GM18861 (cell line): ENCODE measurements at regions not wholly inside any gene's neighbourhood (a gene's known extent, or its start where the extent isn't known, plus 50 kb on each side); places are given as distances from the start of the nearest gene placed in this dataset.

Experiments used
- ATAC-seq: cut with Tn5 transposase; IDR thresholded peaks from one replicate; pipeline ENCODE4 v1.9.1; 2021; ENCODE audit not compliant: unreplicated experiment

- ATAC-seq: no peak
Observed at GRCh38 chr12:107462428-107463332, 222.9 kb upstream of the PWP1 start.

GRCh38 chr12:107464644-107465043 lies 221.0 kb upstream of the PWP1 start:
- ATAC-seq: no peak

DNA sequence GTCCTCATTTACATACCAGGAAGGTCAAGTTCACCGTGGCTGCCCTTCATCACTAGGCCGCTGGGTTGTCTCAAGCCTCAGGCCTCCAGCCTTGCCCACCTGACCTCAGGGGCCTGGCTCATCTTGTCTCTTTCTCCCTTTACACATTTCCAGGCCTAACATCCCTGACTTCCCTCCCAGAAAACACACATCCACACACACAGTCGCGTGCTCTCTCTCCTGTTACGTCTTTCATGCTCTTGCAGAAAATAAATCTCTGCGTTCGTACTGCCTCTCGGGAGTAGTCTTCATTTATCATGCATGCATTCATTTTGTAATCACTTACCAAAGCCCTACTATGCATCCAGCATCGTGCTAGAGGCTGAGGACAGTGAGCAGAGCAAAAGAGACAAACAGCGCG lies 220.0 kb upstream of the PWP1 start:
- no peak for ATAC-seq

DNA sequence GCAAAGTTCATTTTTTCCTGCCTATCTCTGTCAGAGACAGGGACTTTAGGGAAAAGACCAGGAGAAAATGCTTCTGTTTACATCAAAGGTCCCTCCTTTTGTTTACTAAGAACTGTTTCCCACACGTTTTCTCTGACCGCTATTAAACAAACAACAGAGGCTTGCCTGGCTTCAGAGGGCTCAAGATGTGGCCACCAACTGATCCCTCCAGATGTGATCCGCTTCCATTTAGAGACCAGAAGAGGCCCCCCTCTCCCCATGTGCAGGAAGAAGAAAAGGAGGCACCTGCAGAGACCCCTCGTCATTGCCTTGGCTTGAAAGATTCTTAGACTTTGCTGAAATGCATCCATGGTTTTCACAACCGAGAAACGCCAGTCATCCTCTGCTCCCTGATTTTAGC lies 217.9 kb upstream of the PWP1 start:
- ATAC-seq: no peak

- ATAC-seq: no peak
Observed at GRCh38 chr12:107468182-107468581, 217.4 kb upstream of the PWP1 start.

GRCh38 chr12:107469011-107469410 lies 216.6 kb upstream of the PWP1 start:
- ATAC-seq: no peak

GRCh38 chr12:107470645-107471044 lies 215.0 kb upstream of the PWP1 start:
- no peak for ATAC-seq

- ATAC-seq: no peak
Observed at GRCh38 chr12:107472308-107472707, 213.3 kb upstream of the PWP1 start.

GRCh38 chr12:107474099-107474498 lies 211.5 kb upstream of the PWP1 start:
- no peak for ATAC-seq

DNA sequence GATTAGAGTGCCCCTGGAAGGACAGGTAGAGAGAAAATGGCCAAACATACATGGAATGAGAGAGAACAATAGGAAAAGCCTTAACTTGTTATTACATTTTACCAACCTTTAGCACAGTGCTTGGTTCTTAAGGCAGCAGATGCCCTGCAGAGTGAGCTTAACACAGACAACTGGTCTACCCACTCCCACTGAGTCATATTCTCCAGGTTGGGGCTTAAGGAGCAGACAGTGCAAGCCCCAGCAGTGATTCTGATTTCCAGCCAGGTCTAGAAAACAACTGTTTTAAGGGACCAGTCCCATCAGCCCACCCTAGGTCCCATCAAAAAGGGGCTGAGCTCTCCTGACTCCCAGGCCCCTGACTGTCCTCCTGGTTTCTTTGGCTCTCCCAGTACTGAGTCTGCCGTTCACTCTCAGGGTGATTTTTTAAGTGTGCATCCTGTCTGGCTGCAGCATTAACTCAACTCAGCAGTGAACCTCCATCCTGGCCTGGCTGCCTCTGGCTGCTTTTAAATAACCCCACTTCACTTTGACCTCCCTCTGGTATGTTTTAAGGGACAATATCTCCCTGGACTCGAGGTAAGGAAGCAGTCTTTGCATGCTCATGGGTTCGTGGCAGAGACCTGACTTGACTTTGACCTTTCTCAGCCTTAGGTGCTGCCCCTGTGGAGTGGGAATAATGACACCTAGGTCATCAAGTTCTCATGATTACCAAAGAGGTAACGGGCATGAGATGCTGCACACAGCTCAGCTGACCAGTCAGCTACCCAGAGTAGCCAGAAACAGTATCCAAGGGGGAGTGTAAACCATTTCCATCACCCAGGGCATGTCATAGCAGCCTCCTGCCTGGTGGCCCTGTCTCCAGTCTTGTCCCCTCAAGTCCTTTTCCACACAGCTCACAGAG lies 210.7 kb upstream of the PWP1 start:
- no peak for ATAC-seq

GRCh38 chr12:107475900-107476299 lies 209.7 kb upstream of the PWP1 start:
- ATAC-seq: no peak

- ATAC-seq: no peak
Observed at GRCh38 chr12:107477018-107477417, 208.6 kb upstream of the PWP1 start.

- no peak for ATAC-seq
Observed at GRCh38 chr12:107477947-107478610, 207.5 kb upstream of the PWP1 start.

DNA sequence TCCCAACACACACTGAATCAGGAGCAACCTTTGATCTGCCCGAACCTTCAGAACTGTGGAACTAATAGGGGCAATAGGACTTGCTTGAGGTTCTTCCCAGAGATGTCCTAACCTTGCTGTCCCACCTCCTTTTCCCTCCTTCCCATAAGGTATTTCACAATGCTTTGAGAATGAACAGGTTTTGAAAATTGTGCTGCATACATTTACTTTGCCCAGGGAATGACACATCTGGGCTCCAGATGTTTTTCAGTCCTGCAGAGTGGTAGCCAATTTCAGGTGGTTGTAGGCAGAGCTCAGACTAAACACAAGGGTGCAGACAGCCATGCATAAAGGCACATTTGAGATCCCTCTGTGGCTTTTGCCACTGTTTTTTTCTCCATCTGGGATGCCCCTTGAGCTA lies 206.7 kb upstream of the PWP1 start:
- ATAC-seq: no peak

GRCh38 chr12:107480836-107481608 lies 204.6 kb upstream of the PWP1 start:
- no peak for ATAC-seq

DNA sequence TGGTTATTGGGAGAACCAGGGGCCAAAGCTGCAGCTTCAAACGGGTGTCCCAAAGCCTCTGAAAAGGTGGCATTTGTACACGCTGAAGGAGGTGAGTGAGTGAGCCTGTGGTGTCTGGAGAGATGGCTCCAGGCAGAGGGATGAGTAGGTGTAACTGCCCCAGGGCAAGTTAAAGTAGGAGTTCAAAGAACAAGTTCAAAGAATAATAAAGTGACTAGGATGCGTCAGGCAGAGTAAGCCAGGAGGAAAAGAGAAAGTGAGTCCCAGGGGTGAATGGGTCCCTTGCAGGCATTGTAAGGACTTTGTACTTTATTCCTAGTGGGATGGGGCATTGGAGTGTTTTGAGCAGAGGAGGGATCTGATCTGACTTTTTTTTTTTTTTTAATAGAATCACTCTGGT lies 201.4 kb upstream of the PWP1 start:
- no peak for ATAC-seq

GRCh38 chr12:107484941-107485340 lies 200.7 kb upstream of the PWP1 start:
- ATAC-seq: no peak

- no peak for ATAC-seq
Observed at GRCh38 chr12:107485731-107486130, 199.9 kb upstream of the PWP1 start.

GRCh38 chr12:107486140-107486892 lies 199.3 kb upstream of the PWP1 start:
- no peak for ATAC-seq
